ENCODE measurements at regions not wholly inside any gene's neighbourhood (a gene's known extent, or its start where the extent isn't known, plus 50 kb on each side); places are given as distances from the start of the nearest gene placed in this dataset.

- TF ChIP-seq POLR2AphosphoS5 (IDR thresholded peaks at IDR 0.05) (no peak), CTCF (IDR thresholded peaks at IDR 0.05 in 8 of 11, conservative IDR thresholded peaks at IDR 0.05 in 3 of 11) (no peak), POLR2A (IDR thresholded peaks at IDR 0.05) (no peak)
- Histone ChIP-seq H3K4me1 (no peaks in the 10 kb centered on the region), H3K9me3 (no peaks in the 10 kb centered on the region), H3K4me3 (no peak overlapping the region), H3K36me3 (no peaks in the 10 kb centered on the region), H3K27me3 (replicated peaks in 1 of 7) (no peaks in the 10 kb centered on the region), H3K27ac (no peak overlapping the region)
- intact Hi-C loops (cut with DNase I; ENCODE audit: low total_unique reads): no loop called here
- DNase-seq: no peak
These were observed 248.5 kb upstream of the FBXO33 start for GRCh38 chr14:39680777-39681176.

- Histone ChIP-seq H3K4me1 (no peaks in the 10 kb centered on the region), H3K9me3 (peaks cover 0 to 3% (median 0%) of the 10 kb centered on the region in 8 donors), H3K27me3 (replicated peaks in 1 of 7) (no peaks in the 10 kb centered on the region), H3K4me3 (no peak overlapping the region), H3K27ac (no peak overlapping the region), H3K36me3 (no peaks in the 10 kb centered on the region)
- intact Hi-C loops (cut with DNase I; ENCODE audit: low total_unique reads): no loop called here
- WGBS, 5 donors: 41 to 64% (median 50%) methylated on average over 3 of the region's 3 CpGs
- TF ChIP-seq CTCF (IDR thresholded peaks at IDR 0.05 in 8 of 11, conservative IDR thresholded peaks at IDR 0.05 in 3 of 11) (no peak), POLR2AphosphoS5 (IDR thresholded peaks at IDR 0.05) (no peak), POLR2A (IDR thresholded peaks at IDR 0.05) (no peak)
- no peak for DNase-seq
These were observed 241.5 kb upstream of the FBXO33 start for GRCh38 chr14:39673734-39674133.

DNA sequence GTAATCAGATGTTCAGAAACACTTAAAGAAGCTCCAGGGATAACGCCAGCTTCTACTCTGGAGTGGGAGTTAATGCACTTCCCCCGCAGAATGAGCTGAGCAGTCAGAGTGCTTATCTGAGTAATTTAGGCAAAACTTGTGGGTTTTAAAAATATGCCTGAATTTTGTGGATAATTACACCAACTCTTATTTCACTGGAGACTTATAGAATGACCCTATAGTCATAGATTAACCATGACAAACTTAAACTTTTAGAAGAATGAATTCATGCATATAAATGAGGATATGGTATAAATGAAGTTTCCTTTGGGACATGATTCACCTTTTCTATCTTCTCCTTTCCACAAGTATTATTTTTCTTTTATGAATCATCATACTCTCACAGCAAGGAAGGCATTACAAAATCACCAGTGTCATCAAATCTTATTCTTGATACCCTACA, 241.1 kb upstream of the FBXO33 start:
- intact Hi-C loops (cut with DNase I; ENCODE audit: low total_unique reads): no loop called here
- Histone ChIP-seq H3K27ac (no peak overlapping the region), H3K4me1 (no peaks in the 10 kb centered on the region), H3K4me3 (no peak overlapping the region), H3K27me3 (replicated peaks in 1 of 7) (no peaks in the 10 kb centered on the region), H3K9me3 (peaks cover 0 to 4% (median 0%) of the 10 kb centered on the region in 8 donors), H3K36me3 (no peaks in the 10 kb centered on the region)
- 71 to 83% (median 79%) methylated on average over 2 of the region's 2 CpGs for WGBS, 5 donors
- DNase-seq: no peak
- TF ChIP-seq POLR2A (IDR thresholded peaks at IDR 0.05): no peak
- no peak for TF ChIP-seq POLR2AphosphoS5 (IDR thresholded peaks at IDR 0.05)
- TF ChIP-seq CTCF (IDR thresholded peaks at IDR 0.05 in 8 of 11, conservative IDR thresholded peaks at IDR 0.05 in 3 of 11): no peak

GRCh38 chr14:39668449-39668848, 236.2 kb upstream of the FBXO33 start:
- DNase-seq: no peak
- H3K36me3 ChIP-seq: no peaks in the 10 kb centered on the region
- WGBS, 5 donors: 47 to 73% (median 58%) methylated on average over 1 of the region's 1 CpG
- no peak overlapping the region for H3K27ac ChIP-seq
- intact Hi-C loops (cut with DNase I; ENCODE audit: low total_unique reads): no loop called here
- TF ChIP-seq POLR2AphosphoS5 (IDR thresholded peaks at IDR 0.05): no peak
- no peak for TF ChIP-seq POLR2A (IDR thresholded peaks at IDR 0.05)
- TF ChIP-seq CTCF (IDR thresholded peaks at IDR 0.05 in 8 of 11, conservative IDR thresholded peaks at IDR 0.05 in 3 of 11): no peak
- H3K9me3 ChIP-seq: peaks cover 0 to 4% (median 0%) of the 10 kb centered on the region in 8 donors
- H3K4me1 ChIP-seq: no peaks in the 10 kb centered on the region
- H3K27me3 ChIP-seq (replicated peaks in 1 of 7): no peaks in the 10 kb centered on the region
- no peak overlapping the region for H3K4me3 ChIP-seq
